HL-60 (cell line): ENCODE measurements at regions not wholly inside any gene's neighbourhood (a gene's known extent, or its start where the extent isn't known, plus 50 kb on each side); places are given as distances from the start of the nearest gene placed in this dataset.
"Not testable (repeated sequence)": the region's sequence is repeated elsewhere in the genome, so short reads cannot be mapped to it uniquely, and the experiment has no call there.

ENCODE experiments used
- CTCF ChIP-seq: IDR thresholded peaks from one replicate; pipeline ENCODE4 v1.5.1; 2011; ENCODE audit warnings: low read length, control low read depth, inconsistent platforms; ENCODE audit not compliant: insufficient read depth
- GABPA ChIP-seq: IDR thresholded peaks from 2 replicates; pipeline ENCODE4 v1.6.1; 2012; ENCODE audit warnings: low read depth
- POLR2AphosphoS5 ChIP-seq: IDR thresholded peaks from 2 replicates; pipeline ENCODE4 v1.6.1; 2012; ENCODE audit warnings: low read depth
- REST ChIP-seq: IDR thresholded peaks from 2 replicates; pipeline ENCODE4 v1.6.1; 2012; ENCODE audit warnings: low read depth; ENCODE audit not compliant: insufficient replicate concordance

GRCh38 chr2:193352665-193353242 lies 1158.0 kb upstream of the TMEFF2 start:
- TF ChIP-seq REST, POLR2AphosphoS5, CTCF, GABPA: not testable (repeated sequence)
